ENCODE measurements at regions not wholly inside any gene's neighbourhood (a gene's known extent, or its start where the extent isn't known, plus 50 kb on each side); places are given as distances from the start of the nearest gene placed in this dataset.
"Not testable (repeated sequence)": the region's sequence is repeated elsewhere in the genome, so short reads cannot be mapped to it uniquely, and the experiment has no call there.

GRCh38 chr16:26909623-26910022, 157.1 kb upstream of the C16orf82 start:
- no peak for DNase-seq

- no peak for DNase-seq
These were observed 155.3 kb upstream of the C16orf82 start for GRCh38 chr16:26911436-26911835.

- no peak for DNase-seq
These were observed 152.9 kb upstream of the C16orf82 start for GRCh38 chr16:26913851-26914250.

- DNase-seq: no peak
These were observed 135.7 kb upstream of the C16orf82 start for GRCh38 chr16:26930786-26931581.

- no peak for DNase-seq
These were observed 116.1 kb upstream of the C16orf82 start for GRCh38 chr16:26950636-26951035.

GRCh38 chr16:26951950-26952349, 114.8 kb upstream of the C16orf82 start:
- DNase-seq: no peak

GRCh38 chr16:26952411-26952810, 114.3 kb upstream of the C16orf82 start:
- no peak for DNase-seq

- no peak for DNase-seq
These were observed 109.4 kb upstream of the C16orf82 start for GRCh38 chr16:26957283-26957859.

- no peak for DNase-seq
These were observed 107.2 kb upstream of the C16orf82 start for GRCh38 chr16:26959416-26960009.

- no peak for DNase-seq
These were observed 105.3 kb upstream of the C16orf82 start for GRCh38 chr16:26961459-26961858.

- peak; percentile 38 for DNase-seq
These were observed 103.6 kb upstream of the C16orf82 start for GRCh38 chr16:26963109-26963508.

- DNase-seq: no peak
These were observed 97.0 kb upstream of the C16orf82 start for GRCh38 chr16:26969589-26970231.

GRCh38 chr16:26970292-26970691, 96.4 kb upstream of the C16orf82 start:
- DNase-seq: no peak

- no peak for DNase-seq
These were observed 89.9 kb upstream of the C16orf82 start for GRCh38 chr16:26976873-26977272.

- DNase-seq: no peak
These were observed 85.3 kb upstream of the C16orf82 start for GRCh38 chr16:26981266-26981938.

GRCh38 chr16:26982422-26982821, 84.3 kb upstream of the C16orf82 start:
- DNase-seq: no peak

GRCh38 chr16:26983426-26983825, 83.3 kb upstream of the C16orf82 start:
- DNase-seq: no peak

GRCh38 chr16:26985100-26986065, 81.3 kb upstream of the C16orf82 start:
- no peak for DNase-seq

- no peak for DNase-seq
These were observed 79.1 kb upstream of the C16orf82 start for GRCh38 chr16:26987597-26988010.

GRCh38 chr16:26988186-26988585, 78.5 kb upstream of the C16orf82 start:
- no peak for DNase-seq

GRCh38 chr16:26990384-26991120, 76.2 kb upstream of the C16orf82 start:
- DNase-seq: not testable (repeated sequence)
